ENCODE measurements at regions not wholly inside any gene's neighbourhood (a gene's known extent, or its start where the extent isn't known, plus 50 kb on each side); places are given as distances from the start of the nearest gene placed in this dataset.

- H3K27ac ChIP-seq = no peak overlapping the region
- in situ Hi-C loops (cut with MboI; ENCODE audit: low sequenced_read_pairs in 4 of 4) (no loop called here), intact Hi-C loops (cut with DNase I; ENCODE audit: low total_unique reads) (no loop called here)
- H3K9me3 ChIP-seq = no peaks in the 10 kb centered on the region
- H3K36me3 ChIP-seq = no peaks in the 10 kb centered on the region
- H3K4me1 ChIP-seq = no peaks in the 10 kb centered on the region
- peaks cover 0 to 5% (median 0%) of the 10 kb centered on the region in 3 donors for H3K27me3 ChIP-seq
- ATAC-seq (no peak), DNase-seq (no peak)
- TF ChIP-seq CTCF (IDR thresholded peaks at IDR 0.05 in 4 of 5, conservative IDR thresholded peaks at IDR 0.05 in 1 of 5) (no peak), POLR2A (IDR thresholded peaks at IDR 0.05) (no peak)
- no peak overlapping the region for H3K4me3 ChIP-seq
Observed at GRCh38 chr10:130568246-130568645, 432.1 kb downstream of the GLRX3 start.

GRCh38 chr10:130570074-130570473 is 433.9 kb downstream of the GLRX3 start:
- Histone ChIP-seq H3K4me1 (no peaks in the 10 kb centered on the region), H3K4me3 (no peak overlapping the region), H3K9me3 (no peaks in the 10 kb centered on the region), H3K27me3 (peaks cover 0 to 5% (median 0%) of the 10 kb centered on the region in 3 donors), H3K27ac (no peak overlapping the region), H3K36me3 (no peaks in the 10 kb centered on the region)
- ATAC-seq = no peak
- in situ Hi-C loops (cut with MboI; ENCODE audit: low sequenced_read_pairs in 4 of 4) = no loop called here
- TF ChIP-seq POLR2A (IDR thresholded peaks at IDR 0.05) = no peak
- TF ChIP-seq CTCF (IDR thresholded peaks at IDR 0.05 in 4 of 5, conservative IDR thresholded peaks at IDR 0.05 in 1 of 5) = no peak
- intact Hi-C loops (cut with DNase I; ENCODE audit: low total_unique reads) = no loop called here
- no peak for DNase-seq

- in situ Hi-C loops (cut with MboI; ENCODE audit: low sequenced_read_pairs in 4 of 4) = no loop called here
- Histone ChIP-seq H3K4me3 (no peak overlapping the region), H3K27me3 (peaks cover 0 to 3% (median 0%) of the 10 kb centered on the region in 3 donors), H3K4me1 (no peaks in the 10 kb centered on the region), H3K27ac (no peak overlapping the region), H3K36me3 (no peaks in the 10 kb centered on the region), H3K9me3 (no peaks in the 10 kb centered on the region)
- no peak for ATAC-seq
- DNase-seq = no peak
- TF ChIP-seq POLR2A (IDR thresholded peaks at IDR 0.05) (no peak), CTCF (IDR thresholded peaks at IDR 0.05 in 4 of 5, conservative IDR thresholded peaks at IDR 0.05 in 1 of 5) (no peak)
- intact Hi-C loops (cut with DNase I; ENCODE audit: low total_unique reads) = no loop called here
Observed at GRCh38 chr10:130571674-130572073, 435.5 kb downstream of the GLRX3 start.

GRCh38 chr10:130573446-130573845 is 437.3 kb downstream of the GLRX3 start:
- DNase-seq (no peak), ATAC-seq (no peak)
- Histone ChIP-seq H3K4me3 (no peak overlapping the region), H3K27me3 (no peaks in the 10 kb centered on the region), H3K36me3 (no peaks in the 10 kb centered on the region), H3K27ac (no peak overlapping the region), H3K4me1 (no peaks in the 10 kb centered on the region), H3K9me3 (no peaks in the 10 kb centered on the region)
- intact Hi-C loops (cut with DNase I; ENCODE audit: low total_unique reads) = no loop called here
- in situ Hi-C loops (cut with MboI; ENCODE audit: low sequenced_read_pairs in 4 of 4) = no loop called here
- TF ChIP-seq POLR2A (IDR thresholded peaks at IDR 0.05) (no peak), CTCF (IDR thresholded peaks at IDR 0.05 in 4 of 5, conservative IDR thresholded peaks at IDR 0.05 in 1 of 5) (no peak)

GRCh38 chr10:130575756-130576285 is 439.6 kb downstream of the GLRX3 start:
- TF ChIP-seq POLR2A (IDR thresholded peaks at IDR 0.05) (no peak), CTCF (IDR thresholded peaks at IDR 0.05 in 4 of 5, conservative IDR thresholded peaks at IDR 0.05 in 1 of 5) (no peak)
- H3K9me3 ChIP-seq = no peaks in the 10 kb centered on the region
- intact Hi-C loops (cut with DNase I; ENCODE audit: low total_unique reads) = no loop called here
- no peak overlapping the region for H3K4me3 ChIP-seq
- no peak overlapping the region for H3K27ac ChIP-seq
- H3K27me3 ChIP-seq = no peaks in the 10 kb centered on the region
- H3K36me3 ChIP-seq = no peaks in the 10 kb centered on the region
- DNase-seq (no peak), ATAC-seq (no peak)
- H3K4me1 ChIP-seq = no peaks in the 10 kb centered on the region
- in situ Hi-C loops (cut with MboI; ENCODE audit: low sequenced_read_pairs in 4 of 4) = no loop called here
